HCT116 (cell line): ENCODE measurements at regions not wholly inside any gene's neighbourhood (a gene's known extent, or its start where the extent isn't known, plus 50 kb on each side); places are given as distances from the start of the nearest gene placed in this dataset.

Source experiments
- ATAC-seq: fragments of 200-7000 bp; cut with Tn5 transposase; 2 replicates; pipeline ENCODE4 v1.9.1; 2020; ENCODE audit warnings: mild to moderate bottlenecking, moderate library complexity
- BruUV-seq: library from RNA; stranded (reverse); fragments of 400-500 nt; replicated peaks from 2 replicates; lab custom pipeline; 2021; lab: Mats Ljungman, UMichigan
- CTCF ChIA-PET: fragments of 300-600 bp; sonication (Branson Sonifier 250); formaldehyde crosslinking; loops from one replicate; lab custom pipeline; 2021; ENCODE audit warnings: antibody characterized with exemption; lab: Charles Lee
- POLR2A ChIA-PET: fragments of 300-600, 350-600 bp; sonication (Branson Sonifier 250); formaldehyde crosslinking; loops from one replicate; lab custom pipeline; 2021; ENCODE audit warnings: antibody characterized with exemption; lab: Charles Lee
- RAD21 ChIA-PET, 2 experiments: fragments of 300-600 bp; sonication (Branson Sonifier 250); formaldehyde crosslinking; loops; one replicate each; lab custom pipeline; 2023; ENCODE audit warnings: low total read pairs in 2 of 2; ENCODE audit not compliant: uncharacterized antibody in 2 of 2, unreplicated experiment in 2 of 2, low non-redundant PET in 1 of 2; lab: Charles Lee
- DNase-seq: peaks from one replicate; pipeline ENCODE4 v3.0.0-alpha.2; 2010; ENCODE audit warnings: low read depth, low spot score
- H2AFZ ChIP-seq: fragments of 200-600 bp; shearing (Covaris generic), sonication (generic); 2 replicates; pipeline ENCODE4 v1.6.1; 2017; ENCODE audit warnings: low read depth, mixed run types, mixed read lengths, antibody characterized with exemption, low read length; ENCODE audit not compliant: poor library complexity, severe bottlenecking
- H3K27ac ChIP-seq: 2 replicates; pipeline ENCODE4 v1.5.1; 2012; ENCODE audit warnings: low read depth, low read length
- H3K27me3 ChIP-seq: fragments of 200-600 bp; sonication (generic); 2 replicates; pipeline ENCODE4 v1.6.1; 2016; ENCODE audit warnings: mixed run types, low read length, mixed read lengths; ENCODE audit not compliant: insufficient read depth
- H3K36me3 ChIP-seq, 2 experiments: fragments of 200-500 bp in 1 of 2; fragments of 200-600 bp in 1 of 2; sonication (Bioruptor generic) in 1 of 2; sonication (generic) in 1 of 2; 2 replicates each; pipeline versions ENCODE4 v1.5.1 to v1.6.1; 2014 to 2016; ENCODE audit warnings: low read length in 2 of 2, inconsistent platforms in 1 of 2, mixed read lengths in 1 of 2, mixed run types in 1 of 2; ENCODE audit not compliant: insufficient read depth in 2 of 2, control insufficient read depth in 1 of 2
- H3K4me1 ChIP-seq, 2 experiments: fragments of 200-600 bp in 1 of 2; sonication (generic) in 1 of 2; 2 replicates each; pipeline versions ENCODE4 v1.5.1 to v1.6.1; 2012 to 2017; ENCODE audit warnings: low read length in 2 of 2, inconsistent platforms in 1 of 2, mild to moderate bottlenecking in 1 of 2, mixed read lengths in 1 of 2, mixed run types in 1 of 2, moderate library complexity in 1 of 2; ENCODE audit not compliant: insufficient read depth in 2 of 2, control insufficient read depth in 1 of 2
- H3K4me2 ChIP-seq: fragments of 200-600 bp; sonication (generic); 2 replicates; pipeline ENCODE4 v1.6.1; 2017; ENCODE audit warnings: mixed run types, low read length, mixed read lengths
- H3K4me3 ChIP-seq, 2 experiments: fragments of 200-600 bp in 1 of 2; sonication (generic) in 1 of 2; replicated peaks in 1 of 2; 2 replicates each; pipeline ENCODE4 v1.5.1; 2011 to 2016; ENCODE audit warnings: low read length in 2 of 2, control low read depth in 1 of 2, low read depth in 1 of 2, mild to moderate bottlenecking in 1 of 2, mixed read lengths in 1 of 2, mixed run types in 1 of 2
- H3K79me2 ChIP-seq: fragments of 200-600 bp; sonication (generic); 2 replicates; pipeline ENCODE4 v1.6.1; 2017; ENCODE audit warnings: mild to moderate bottlenecking, mixed run types, low read length, moderate library complexity, mixed read lengths; ENCODE audit not compliant: insufficient read depth
- H3K9ac ChIP-seq: fragments of 200-600 bp; sonication (generic); 2 replicates; pipeline ENCODE4 v1.6.1; 2016; ENCODE audit warnings: low read length, mixed read lengths
- H3K9me2 ChIP-seq: fragments of 200-600 bp; sonication (generic), shearing (Covaris generic); 2 replicates; pipeline ENCODE4 v1.6.1; 2017; ENCODE audit warnings: mixed run types, mild to moderate bottlenecking, moderate library complexity; ENCODE audit not compliant: insufficient read depth
- H3K9me3 ChIP-seq, 2 experiments: fragments of 200-500 bp in 1 of 2; fragments of 200-600 bp in 1 of 2; sonication (Bioruptor generic) in 1 of 2; sonication (generic) in 1 of 2; 2 replicates each; pipeline ENCODE4 v1.6.1; 2014 to 2017; ENCODE audit warnings: low read length in 2 of 2, mixed read lengths in 2 of 2, inconsistent platforms in 1 of 2, low read depth in 1 of 2, mild to moderate bottlenecking in 1 of 2, mixed run types in 1 of 2, moderate library complexity in 1 of 2; ENCODE audit not compliant: control insufficient read depth in 1 of 2, insufficient read depth in 1 of 2
- H4K20me1 ChIP-seq: fragments of 200-600 bp; sonication (generic), shearing (Covaris generic); 2 replicates; pipeline ENCODE4 v1.6.1; 2017; ENCODE audit warnings: mixed run types, mild to moderate bottlenecking, moderate library complexity; ENCODE audit not compliant: insufficient read depth
- CEBPB ChIP-seq: IDR thresholded peaks from 2 replicates; pipeline ENCODE4 v1.6.1; 2012; ENCODE audit warnings: low read depth
- ELF1 ChIP-seq: IDR thresholded peaks from 2 replicates; pipeline ENCODE4 v1.6.1; 2012; ENCODE audit warnings: low read depth, borderline replicate concordance
- EZH2 ChIP-seq: fragments of 200-600 bp; sonication (generic); IDR thresholded peaks from 2 replicates; pipeline ENCODE4 v1.6.1; 2017; ENCODE audit warnings: antibody characterized with exemption, mixed run types
- FOSL1 ChIP-seq: IDR thresholded peaks from 2 replicates; pipeline ENCODE4 v1.6.1; 2012; ENCODE audit warnings: low read depth
- RAD21 ChIP-seq: IDR thresholded peaks from 2 replicates; pipeline ENCODE4 v1.6.1; 2012; ENCODE audit warnings: low read depth, mild to moderate bottlenecking
- SP1 ChIP-seq: IDR thresholded peaks from 2 replicates; pipeline ENCODE4 v1.6.1; 2012; ENCODE audit warnings: low read depth
- ZFX ChIP-seq: fragments of 450-650 bp; IDR thresholded peaks from 2 replicates; pipeline ENCODE4 v1.6.1; 2017
- intact Hi-C: fragments of 100-400 bp; cut with micrococcal nuclease; formaldehyde crosslinking; loops from 2 replicates; pipeline ENCODE4 v1.10.0; 2022
- TF ChIP-seq, protein P1 (sequence below): IDR thresholded peaks from 2 replicates; pipeline ENCODE4 v1.6.1; 2012
- TF ChIP-seq, protein P2 (sequence below), 3 experiments: fragments of 200-600 bp in 1 of 3; sonication (generic) in 1 of 3; IDR thresholded peaks in 2 of 3; conservative IDR thresholded peaks in 1 of 3; 2 replicates each; pipeline ENCODE4 v1.5.1; 2012 to 2017; ENCODE audit warnings: low read depth in 2 of 3, low read length in 2 of 3, antibody characterized with exemption in 1 of 3, borderline replicate concordance in 1 of 3, control low read depth in 1 of 3, mild to moderate bottlenecking in 1 of 3, mixed read lengths in 1 of 3, mixed run types in 1 of 3, moderate library complexity in 1 of 3; ENCODE audit not compliant: insufficient read depth in 1 of 3
- TF ChIP-seq, protein P3 (sequence below): IDR thresholded peaks from 2 replicates; pipeline ENCODE4 v1.6.1; 2011; ENCODE audit warnings: mild to moderate bottlenecking, low read length, moderate library complexity; ENCODE audit not compliant: insufficient replicate concordance; ENCODE audit errors: extremely low read depth

DNA sequence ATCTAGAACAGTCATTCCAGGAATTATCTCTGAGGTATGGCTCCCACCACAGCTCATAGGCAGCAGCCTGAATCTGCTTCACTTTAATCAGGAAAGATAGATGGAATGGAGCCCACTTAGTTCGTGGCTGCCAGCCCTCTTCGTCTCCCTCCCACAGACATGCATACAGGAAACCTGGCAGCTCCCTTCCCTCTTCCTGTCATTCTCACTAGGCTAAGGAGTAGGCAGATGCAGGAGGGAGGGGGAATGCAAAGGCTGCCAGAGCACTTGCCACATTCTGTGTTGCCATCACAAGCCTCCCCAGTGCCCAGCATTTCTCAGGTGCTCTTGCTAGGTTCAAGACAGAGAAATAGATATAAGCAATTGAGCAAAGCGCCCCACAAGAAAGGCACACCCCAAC lies 378.9 kb downstream of the ELAVL2 start:
- Histone ChIP-seq H2AFZ (no peak overlapping the region), H3K4me1 (no peaks in the 10 kb centered on the region), H4K20me1 (no peaks in the 10 kb centered on the region), H3K4me3 (no peak overlapping the region), H3K9ac (no peak overlapping the region), H3K27ac (no peak overlapping the region), H3K9me3 (peaks cover 0 to 10% of the 10 kb centered on the region in 2 experiments; a peak in 2 of 4 replicates), H3K79me2 (no peaks in the 10 kb centered on the region), H3K36me3 (no peaks in the 10 kb centered on the region), H3K4me2 (no peak overlapping the region), H3K27me3 (no peaks in the 10 kb centered on the region), H3K9me2 (no peaks in the 10 kb centered on the region)
- no peak for TF ChIP-seq EZH2
- TF ChIP-seq RAD21, result no peak
- TF ChIP-seq FOSL1, result no peak
- TF ChIP-seq CEBPB, result no peak
- TF ChIP-seq, protein P1, sequence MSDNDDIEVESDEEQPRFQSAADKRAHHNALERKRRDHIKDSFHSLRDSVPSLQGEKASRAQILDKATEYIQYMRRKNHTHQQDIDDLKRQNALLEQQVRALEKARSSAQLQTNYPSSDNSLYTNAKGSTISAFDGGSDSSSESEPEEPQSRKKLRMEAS, result no peak
- TF ChIP-seq, protein P2, sequence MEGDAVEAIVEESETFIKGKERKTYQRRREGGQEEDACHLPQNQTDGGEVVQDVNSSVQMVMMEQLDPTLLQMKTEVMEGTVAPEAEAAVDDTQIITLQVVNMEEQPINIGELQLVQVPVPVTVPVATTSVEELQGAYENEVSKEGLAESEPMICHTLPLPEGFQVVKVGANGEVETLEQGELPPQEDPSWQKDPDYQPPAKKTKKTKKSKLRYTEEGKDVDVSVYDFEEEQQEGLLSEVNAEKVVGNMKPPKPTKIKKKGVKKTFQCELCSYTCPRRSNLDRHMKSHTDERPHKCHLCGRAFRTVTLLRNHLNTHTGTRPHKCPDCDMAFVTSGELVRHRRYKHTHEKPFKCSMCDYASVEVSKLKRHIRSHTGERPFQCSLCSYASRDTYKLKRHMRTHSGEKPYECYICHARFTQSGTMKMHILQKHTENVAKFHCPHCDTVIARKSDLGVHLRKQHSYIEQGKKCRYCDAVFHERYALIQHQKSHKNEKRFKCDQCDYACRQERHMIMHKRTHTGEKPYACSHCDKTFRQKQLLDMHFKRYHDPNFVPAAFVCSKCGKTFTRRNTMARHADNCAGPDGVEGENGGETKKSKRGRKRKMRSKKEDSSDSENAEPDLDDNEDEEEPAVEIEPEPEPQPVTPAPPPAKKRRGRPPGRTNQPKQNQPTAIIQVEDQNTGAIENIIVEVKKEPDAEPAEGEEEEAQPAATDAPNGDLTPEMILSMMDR (IDR thresholded peaks at IDR 0.05 in 2 of 3, conservative IDR thresholded peaks at IDR 0.05 in 1 of 3; ENCODE audit: borderline replicate concordance in 1 of 3, insufficient read depth in 1 of 3, low read depth in 2 of 3, low read length in 2 of 3), result no peak
- TF ChIP-seq SP1, result no peak
- no peak for TF ChIP-seq ZFX
- TF ChIP-seq, protein P3, sequence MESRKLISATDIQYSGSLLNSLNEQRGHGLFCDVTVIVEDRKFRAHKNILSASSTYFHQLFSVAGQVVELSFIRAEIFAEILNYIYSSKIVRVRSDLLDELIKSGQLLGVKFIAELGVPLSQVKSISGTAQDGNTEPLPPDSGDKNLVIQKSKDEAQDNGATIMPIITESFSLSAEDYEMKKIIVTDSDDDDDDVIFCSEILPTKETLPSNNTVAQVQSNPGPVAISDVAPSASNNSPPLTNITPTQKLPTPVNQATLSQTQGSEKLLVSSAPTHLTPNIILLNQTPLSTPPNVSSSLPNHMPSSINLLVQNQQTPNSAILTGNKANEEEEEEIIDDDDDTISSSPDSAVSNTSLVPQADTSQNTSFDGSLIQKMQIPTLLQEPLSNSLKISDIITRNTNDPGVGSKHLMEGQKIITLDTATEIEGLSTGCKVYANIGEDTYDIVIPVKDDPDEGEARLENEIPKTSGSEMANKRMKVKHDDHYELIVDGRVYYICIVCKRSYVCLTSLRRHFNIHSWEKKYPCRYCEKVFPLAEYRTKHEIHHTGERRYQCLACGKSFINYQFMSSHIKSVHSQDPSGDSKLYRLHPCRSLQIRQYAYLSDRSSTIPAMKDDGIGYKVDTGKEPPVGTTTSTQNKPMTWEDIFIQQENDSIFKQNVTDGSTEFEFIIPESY, result no peak
- TF ChIP-seq ELF1, result no peak
- no peak for ATAC-seq
- ChIA-PET RAD21 (no interaction called here), CTCF (no interaction called here), POLR2A (no interaction called here)
- no TSS peak for BruUV-seq
- no peak for DNase-seq
- intact Hi-C loops, result no loop called here
